ENCODE measurements at regions not wholly inside any gene's neighbourhood (a gene's known extent, or its start where the extent isn't known, plus 50 kb on each side); places are given as distances from the start of the nearest gene placed in this dataset.
A peak's percentile ranks its signal among the peaks of the same experiment; 100 is the strongest.

GRCh38 chrX:113048480-113048879, 207.8 kb upstream of the AMOT start:
- no peak overlapping the region for H3K4me3 ChIP-seq (ENCODE audit: low read length)
- DNase-seq (ENCODE audit: low read depth, low spot score): no peak

GRCh38 chrX:113033966-113034680, 193.5 kb upstream of the AMOT start:
- no peak overlapping the region for H3K4me3 ChIP-seq (ENCODE audit: low read length)
- DNase-seq (ENCODE audit: low read depth, low spot score): no peak

- DNase-seq (ENCODE audit: low read depth, low spot score): no peak
- H3K4me3 ChIP-seq (ENCODE audit: low read length): no peak overlapping the region
Measured at GRCh38 chrX:113019958-113020357, 179.3 kb upstream of the AMOT start.

- no peak for DNase-seq (ENCODE audit: low read depth, low spot score)
- no peak overlapping the region for H3K4me3 ChIP-seq (ENCODE audit: low read length)
Measured at GRCh38 chrX:113009837-113010236, 169.2 kb upstream of the AMOT start.

GRCh38 chrX:113009029-113009428, 168.4 kb upstream of the AMOT start:
- DNase-seq (ENCODE audit: low read depth, low spot score): no peak
- H3K4me3 ChIP-seq (ENCODE audit: low read length): no peak overlapping the region

GRCh38 chrX:113001836-113002235, 161.2 kb upstream of the AMOT start:
- DNase-seq (ENCODE audit: low read depth, low spot score): peak; percentile 1
- no peak overlapping the region for H3K4me3 ChIP-seq (ENCODE audit: low read length)

GRCh38 chrX:112997991-112998390, 157.4 kb upstream of the AMOT start:
- DNase-seq (ENCODE audit: low read depth, low spot score): no peak
- no peak overlapping the region for H3K4me3 ChIP-seq (ENCODE audit: low read length)

GRCh38 chrX:112991801-112992200, 151.2 kb upstream of the AMOT start:
- H3K4me3 ChIP-seq (ENCODE audit: low read length): no peak overlapping the region
- no peak for DNase-seq (ENCODE audit: low read depth, low spot score)

- no peak for DNase-seq (ENCODE audit: low read depth, low spot score)
- H3K4me3 ChIP-seq (ENCODE audit: low read length): no peak overlapping the region
Measured at GRCh38 chrX:112979879-112980278, 139.2 kb upstream of the AMOT start.

- no peak for DNase-seq (ENCODE audit: low read depth, low spot score)
- no peak overlapping the region for H3K4me3 ChIP-seq (ENCODE audit: low read length)
Measured at GRCh38 chrX:112968351-112969133, 127.9 kb upstream of the AMOT start.

- no peak for DNase-seq (ENCODE audit: low read depth, low spot score)
- H3K4me3 ChIP-seq (ENCODE audit: low read length): no peak overlapping the region
Measured at GRCh38 chrX:112967903-112968302, 127.3 kb upstream of the AMOT start.

- no peak overlapping the region for H3K4me3 ChIP-seq (ENCODE audit: low read length)
- DNase-seq (ENCODE audit: low read depth, low spot score): no peak
Measured at GRCh38 chrX:112967341-112967740, 126.7 kb upstream of the AMOT start.

GRCh38 chrX:112961981-112962380, 121.3 kb upstream of the AMOT start:
- H3K4me3 ChIP-seq (ENCODE audit: low read length): no peak overlapping the region
- DNase-seq (ENCODE audit: low read depth, low spot score): no peak

GRCh38 chrX:112947981-112948615, 107.5 kb upstream of the AMOT start:
- DNase-seq (ENCODE audit: low read depth, low spot score): no peak
- H3K4me3 ChIP-seq (ENCODE audit: low read length): no peak overlapping the region

GRCh38 chrX:112946227-112946626, 105.6 kb upstream of the AMOT start:
- H3K4me3 ChIP-seq (ENCODE audit: low read length): no peak overlapping the region
- DNase-seq (ENCODE audit: low read depth, low spot score): no peak

- DNase-seq (ENCODE audit: low read depth, low spot score): no peak
Measured at GRCh38 chrX:112945826-112946225, 105.2 kb upstream of the AMOT start.

GRCh38 chrX:112941209-112941837, 100.7 kb upstream of the AMOT start:
- DNase-seq (ENCODE audit: low read depth, low spot score): no peak
- no peak overlapping the region for H3K4me3 ChIP-seq (ENCODE audit: low read length)

More at GRCh38 chrX:112945826-112946225, 105.2 kb upstream of the AMOT start:
- H3K4me3 ChIP-seq (ENCODE audit: low read length): no peak overlapping the region

GRCh38 chrX:112935029-112935428, 94.4 kb upstream of the AMOT start:
- H3K4me3 ChIP-seq (ENCODE audit: low read length): no peak overlapping the region
- no peak for DNase-seq (ENCODE audit: low read depth, low spot score)

GRCh38 chrX:112931900-112932299, 91.3 kb upstream of the AMOT start:
- H3K4me3 ChIP-seq (ENCODE audit: low read length): no peak overlapping the region
- DNase-seq (ENCODE audit: low read depth, low spot score): no peak

GRCh38 chrX:112931478-112931877, 90.8 kb upstream of the AMOT start:
- no peak for DNase-seq (ENCODE audit: low read depth, low spot score)
- no peak overlapping the region for H3K4me3 ChIP-seq (ENCODE audit: low read length)

All from Jurkat, Clone E6-1 (cell line).